ENCODE measurements at regions not wholly inside any gene's neighbourhood (a gene's known extent, or its start where the extent isn't known, plus 50 kb on each side); places are given as distances from the start of the nearest gene placed in this dataset.

- DNase-seq (ENCODE audit: low read depth) = no peak
These were observed 336.8 kb upstream of the SALL1 start for GRCh38 chr16:51487880-51488279.

DNA sequence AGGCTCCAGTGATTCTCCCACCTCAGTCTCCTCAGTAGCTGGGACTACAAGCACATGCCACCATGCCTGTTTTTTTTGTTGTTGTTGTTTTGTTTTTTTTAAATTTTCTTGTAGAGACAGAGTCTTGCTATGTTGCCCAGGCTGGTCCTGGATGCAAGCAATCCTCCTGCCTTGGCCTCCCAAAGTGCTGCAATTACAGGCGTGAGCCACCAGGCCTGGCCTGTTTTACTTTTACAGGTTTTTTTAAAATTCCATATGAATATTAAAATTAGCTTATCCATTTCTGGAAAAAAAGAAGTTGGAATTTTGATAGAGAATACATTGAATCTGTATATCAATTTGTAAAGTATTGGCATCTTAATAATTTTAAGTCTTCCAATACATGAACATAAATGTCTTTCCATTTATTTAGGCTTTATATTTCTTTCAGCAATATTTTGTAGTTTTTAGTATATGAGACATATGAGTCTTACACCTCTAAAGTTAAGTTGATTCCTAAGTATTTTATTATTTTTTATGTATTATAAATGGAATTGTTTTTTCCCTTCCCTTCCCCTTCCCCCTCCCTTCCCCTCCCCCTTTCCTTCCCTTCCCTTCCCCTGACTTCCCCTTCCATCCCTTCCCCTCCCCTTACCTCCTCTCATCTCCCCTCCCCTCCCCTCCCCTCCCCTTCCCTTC lies 323.5 kb upstream of the SALL1 start:
- DNase-seq (ENCODE audit: low read depth) = no peak

DNA sequence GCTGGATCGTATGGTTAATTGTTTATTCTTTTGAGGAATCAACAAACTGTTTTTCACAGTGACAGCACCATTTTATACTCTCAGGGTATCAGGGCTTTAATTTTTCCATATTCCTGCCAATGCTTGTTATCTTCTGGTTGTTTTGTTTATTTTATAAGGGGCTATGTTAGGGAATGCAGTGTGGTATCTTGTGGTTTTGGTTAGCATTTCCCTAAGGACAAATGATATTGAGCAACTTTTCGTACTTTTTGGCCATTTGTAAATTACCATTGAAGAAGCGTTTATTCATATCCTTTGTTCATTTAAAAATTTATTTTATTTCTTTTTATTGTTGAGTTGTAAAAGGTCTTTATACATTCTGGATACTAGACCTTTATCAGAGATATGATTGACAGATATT lies 322.0 kb upstream of the SALL1 start:
- peak; percentile 45 for DNase-seq (ENCODE audit: low read depth)

DNA sequence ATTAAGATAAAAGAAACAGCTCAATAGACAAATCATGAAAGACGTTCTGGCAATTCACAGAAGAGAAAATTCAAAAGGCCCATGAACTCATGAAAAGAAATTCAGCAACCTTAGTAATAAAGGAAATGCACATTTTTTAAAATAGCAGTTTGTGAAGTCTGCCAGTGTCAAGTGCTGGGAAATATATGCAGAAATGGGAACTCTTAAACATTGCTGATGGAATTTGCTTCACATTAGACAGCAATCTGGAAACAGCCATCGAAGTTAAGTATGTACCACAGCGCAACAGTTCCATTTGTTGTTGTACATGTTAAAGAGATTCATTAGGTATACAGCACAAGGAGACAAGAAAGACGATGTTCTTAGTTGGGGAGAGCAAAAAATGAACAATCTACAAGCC lies 319.4 kb upstream of the SALL1 start:
- no peak for DNase-seq (ENCODE audit: low read depth)

DNA sequence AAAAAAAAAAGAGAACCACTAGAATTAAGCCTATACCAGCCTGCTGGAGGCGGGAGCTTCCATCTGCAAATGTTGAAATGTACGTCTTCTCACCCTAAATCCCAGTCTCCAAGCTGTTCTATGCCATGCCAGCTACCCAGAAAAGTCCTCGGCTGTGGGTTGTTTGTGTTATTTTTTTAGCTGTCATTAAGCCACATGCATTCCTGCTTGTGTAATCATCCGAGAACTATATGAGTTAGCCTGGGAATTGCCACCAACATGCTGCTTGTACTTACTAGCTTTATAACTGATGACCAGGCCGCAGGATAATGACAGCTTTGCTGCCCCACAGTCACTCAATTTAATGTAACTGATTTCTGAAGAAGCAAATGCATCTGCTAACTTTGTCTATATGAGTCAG lies 313.9 kb upstream of the SALL1 start:
- DNase-seq (ENCODE audit: low read depth) = peak; percentile 93

- DNase-seq (ENCODE audit: low read depth) = no peak
These were observed 310.2 kb upstream of the SALL1 start for GRCh38 chr16:51461255-51461654.

DNA sequence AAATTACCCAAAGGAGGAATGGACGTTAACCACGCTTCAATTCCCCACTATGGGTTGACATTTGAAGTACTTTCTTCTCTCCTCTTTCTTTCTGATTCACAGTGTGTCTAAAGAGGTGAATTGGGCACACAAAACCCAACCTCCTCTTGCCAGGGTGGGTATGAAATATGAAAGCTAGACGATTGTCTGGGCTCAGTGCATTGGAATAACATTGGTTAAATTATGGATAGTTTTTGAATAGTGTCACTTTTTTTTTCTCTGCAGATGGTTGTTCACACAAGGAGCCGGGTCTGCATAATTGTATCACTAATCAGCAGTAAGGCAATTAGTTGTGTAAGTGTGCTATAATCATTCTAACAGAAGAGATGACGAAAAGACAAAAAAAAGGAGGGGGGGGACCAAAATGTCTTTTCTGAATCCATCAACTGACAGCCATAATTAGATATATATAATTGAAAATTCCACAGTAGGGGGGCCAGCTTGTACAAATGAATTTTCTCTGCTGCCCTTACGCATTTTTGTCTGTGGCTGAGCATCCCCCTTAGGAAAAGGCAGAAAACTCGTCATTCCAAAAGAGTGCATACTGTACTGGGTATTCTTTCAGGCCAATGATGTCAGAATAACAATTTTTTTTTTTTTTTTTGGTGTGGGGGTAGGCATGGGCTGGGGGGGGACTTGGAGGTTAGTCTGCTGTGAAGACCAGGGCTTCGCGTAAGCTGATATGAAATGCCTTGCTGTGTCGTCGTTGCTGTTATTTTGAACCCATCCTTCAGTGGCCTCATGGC lies 307.5 kb upstream of the SALL1 start:
- no peak for DNase-seq (ENCODE audit: low read depth)

DNA sequence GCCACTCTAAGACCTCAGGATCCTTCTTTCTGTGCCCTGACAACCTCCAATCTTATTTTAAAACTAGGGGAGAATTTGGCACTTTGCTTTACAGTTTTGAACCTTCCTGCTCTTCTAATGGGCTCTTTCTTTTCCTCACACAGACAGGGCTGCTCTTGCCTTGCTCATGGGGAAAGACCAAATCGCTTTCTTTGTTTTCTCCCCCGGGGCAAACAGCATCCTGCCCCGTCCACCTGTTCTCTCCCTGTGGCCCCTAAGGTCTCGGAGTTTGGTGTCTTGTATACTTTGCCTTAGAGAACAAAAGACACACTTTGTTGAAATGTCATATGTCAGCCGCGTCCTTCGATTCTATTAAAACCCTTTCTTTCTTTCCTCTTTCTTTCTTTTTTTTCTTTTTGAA lies 306.7 kb upstream of the SALL1 start:
- DNase-seq (ENCODE audit: low read depth) = no peak

- no peak for DNase-seq (ENCODE audit: low read depth)
These were observed 304.3 kb upstream of the SALL1 start for GRCh38 chr16:51455398-51455797.

DNA sequence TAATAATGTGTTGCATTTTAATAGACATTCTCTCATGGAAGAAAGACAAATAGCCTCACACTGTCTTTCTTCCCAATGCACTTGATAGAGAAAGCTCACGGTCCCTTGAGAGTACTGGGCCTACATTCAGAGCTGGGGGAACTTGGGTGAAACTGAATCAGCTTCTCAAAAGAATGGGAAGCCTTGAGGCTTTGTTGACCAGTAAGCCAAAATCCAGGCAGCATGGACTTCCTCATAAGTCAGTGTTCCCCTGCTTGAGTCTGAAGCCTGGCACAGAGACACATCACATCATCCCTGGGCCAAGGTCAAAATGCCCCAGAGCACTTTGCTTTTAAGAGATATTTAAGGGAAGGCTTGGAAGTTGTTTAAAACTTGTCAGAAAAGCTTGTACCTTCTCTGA lies 302.2 kb upstream of the SALL1 start:
- DNase-seq (ENCODE audit: low read depth) = no peak

- DNase-seq (ENCODE audit: low read depth) = no peak
These were observed 299.8 kb upstream of the SALL1 start for GRCh38 chr16:51450909-51451308.

- DNase-seq (ENCODE audit: low read depth) = no peak
These were observed 299.3 kb upstream of the SALL1 start for GRCh38 chr16:51450376-51450775.

DNA sequence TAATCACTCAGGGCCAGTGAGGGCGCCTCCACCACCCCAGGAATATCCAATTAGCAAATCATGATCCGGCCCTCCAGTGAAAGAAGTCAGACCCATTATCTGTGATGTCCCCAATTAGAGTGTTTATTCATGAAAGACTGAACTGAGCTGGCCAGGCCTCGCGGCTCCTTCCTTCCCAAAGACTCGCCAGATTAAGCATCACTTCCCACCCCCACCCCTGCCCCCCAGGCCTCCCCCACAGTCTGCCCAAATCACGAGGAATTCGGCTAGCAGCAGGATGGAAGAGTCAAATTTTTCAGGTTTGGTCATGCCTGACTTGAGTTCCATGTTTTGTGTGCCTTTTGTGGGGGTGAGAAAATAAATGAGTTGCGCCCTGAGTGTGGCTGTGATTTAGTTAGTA lies 298.4 kb upstream of the SALL1 start:
- no peak for DNase-seq (ENCODE audit: low read depth)

DNA sequence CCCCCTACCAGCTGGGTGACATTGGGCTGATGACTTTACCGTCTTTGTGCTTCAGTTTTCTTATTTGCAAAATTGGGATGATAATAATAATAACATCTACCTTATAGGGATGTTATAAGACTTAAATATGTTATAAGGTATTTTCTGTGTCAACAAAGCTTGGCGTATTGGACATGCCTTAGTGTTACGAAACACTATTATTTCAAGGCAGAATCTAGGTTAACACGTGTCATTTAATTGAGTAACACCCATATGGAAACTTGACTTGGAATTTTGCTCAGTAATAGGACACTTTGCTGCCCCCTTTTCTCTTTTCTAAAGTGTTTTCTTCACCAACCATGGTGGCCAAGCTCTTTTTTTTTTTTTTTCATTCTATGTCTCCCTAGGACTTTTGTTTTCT lies 294.2 kb upstream of the SALL1 start:
- no peak for DNase-seq (ENCODE audit: low read depth)

DNA sequence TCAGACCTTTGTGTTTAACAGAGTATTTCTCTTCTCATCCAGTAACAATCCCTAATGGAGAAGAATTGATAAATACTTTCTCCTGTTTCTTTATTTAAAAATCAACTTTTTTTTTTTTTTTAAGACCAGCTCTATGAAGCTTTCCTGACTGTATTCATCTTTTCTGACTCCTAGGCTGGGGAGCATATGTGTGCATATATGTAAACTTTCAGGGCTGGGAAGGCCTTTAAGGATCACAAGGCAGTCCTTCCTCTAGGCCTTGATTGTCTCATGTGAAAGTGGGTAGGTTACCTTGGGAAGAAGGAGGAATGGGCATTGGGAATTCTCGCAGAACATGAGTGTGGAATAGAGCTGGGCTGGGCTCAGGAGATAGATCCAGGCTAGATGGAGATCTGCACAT lies 292.9 kb upstream of the SALL1 start:
- DNase-seq (ENCODE audit: low read depth) = no peak

GRCh38 chr16:51442141-51442870 lies 291.2 kb upstream of the SALL1 start:
- no peak for DNase-seq (ENCODE audit: low read depth)

GRCh38 chr16:51440131-51440889 lies 289.2 kb upstream of the SALL1 start:
- DNase-seq (ENCODE audit: low read depth) = peak; percentile 44

GRCh38 chr16:51439271-51439670 lies 288.2 kb upstream of the SALL1 start:
- DNase-seq (ENCODE audit: low read depth) = no peak

- no peak for DNase-seq (ENCODE audit: low read depth)
These were observed 285.7 kb upstream of the SALL1 start for GRCh38 chr16:51436742-51437141.

DNA sequence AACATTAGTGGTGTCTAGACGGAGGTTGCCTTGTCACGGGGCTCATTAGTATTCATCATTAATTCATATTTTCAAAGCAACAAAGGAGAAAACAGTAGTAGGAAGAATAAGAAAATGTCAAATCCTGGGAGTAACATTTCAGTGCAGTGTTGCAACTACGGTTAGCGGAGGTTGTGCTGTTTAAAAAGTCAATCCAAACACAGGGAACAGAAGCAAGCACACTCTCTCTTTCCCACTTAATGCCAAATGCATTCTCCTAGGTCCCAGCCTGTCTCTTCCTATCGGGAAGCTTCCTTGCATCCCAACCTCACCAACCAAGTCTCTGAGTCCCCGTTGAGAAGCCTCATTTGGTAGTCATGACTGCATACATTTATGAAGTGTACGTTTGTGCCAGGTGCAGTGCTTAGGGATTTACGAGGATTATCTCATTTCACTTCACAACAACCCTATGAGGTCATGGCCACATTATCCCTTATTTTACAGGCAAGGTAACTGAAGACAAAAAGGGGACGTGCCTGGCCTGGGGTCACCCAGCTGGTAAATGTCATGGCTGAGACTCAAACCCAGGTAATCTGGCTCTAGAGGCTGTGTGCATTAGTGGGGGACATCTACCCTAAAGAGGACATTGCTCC lies 283.6 kb upstream of the SALL1 start:
- no peak for DNase-seq (ENCODE audit: low read depth)

DNA sequence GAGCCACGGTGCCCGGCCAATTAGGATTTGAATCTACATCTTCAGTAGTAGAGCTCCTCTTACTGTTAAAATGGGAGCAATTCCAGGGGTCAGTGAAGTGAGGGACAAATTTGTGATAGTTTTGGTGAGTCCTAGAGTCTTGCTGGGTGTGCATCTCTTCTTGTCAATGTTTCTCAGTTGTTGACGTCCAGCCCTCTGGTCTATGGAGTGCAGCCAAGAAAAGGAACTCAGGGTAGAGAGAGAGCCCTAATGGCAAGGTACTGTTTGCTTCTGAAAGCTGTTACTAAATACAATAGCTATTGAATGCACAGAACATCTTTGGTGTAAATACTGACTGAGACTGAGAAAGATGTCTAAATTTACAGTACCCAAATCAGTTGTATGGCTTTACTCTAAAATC lies 282.5 kb upstream of the SALL1 start:
- DNase-seq (ENCODE audit: low read depth) = peak; percentile 48

All from M059J (cell line).